DMS 273 (cell line): ENCODE measurements at regions not wholly inside any gene's neighbourhood (a gene's known extent, or its start where the extent isn't known, plus 50 kb on each side); places are given as distances from the start of the nearest gene placed in this dataset.
"Not testable (repeated sequence)": the region's sequence is repeated elsewhere in the genome, so short reads cannot be mapped to it uniquely, and the experiment has no call there.

Source experiments
- DNase-seq: peaks from one replicate; lab custom pipeline; 2025; ENCODE audit not compliant: unreplicated experiment; lab: John Stamatoyannopoulos, UW

DNA sequence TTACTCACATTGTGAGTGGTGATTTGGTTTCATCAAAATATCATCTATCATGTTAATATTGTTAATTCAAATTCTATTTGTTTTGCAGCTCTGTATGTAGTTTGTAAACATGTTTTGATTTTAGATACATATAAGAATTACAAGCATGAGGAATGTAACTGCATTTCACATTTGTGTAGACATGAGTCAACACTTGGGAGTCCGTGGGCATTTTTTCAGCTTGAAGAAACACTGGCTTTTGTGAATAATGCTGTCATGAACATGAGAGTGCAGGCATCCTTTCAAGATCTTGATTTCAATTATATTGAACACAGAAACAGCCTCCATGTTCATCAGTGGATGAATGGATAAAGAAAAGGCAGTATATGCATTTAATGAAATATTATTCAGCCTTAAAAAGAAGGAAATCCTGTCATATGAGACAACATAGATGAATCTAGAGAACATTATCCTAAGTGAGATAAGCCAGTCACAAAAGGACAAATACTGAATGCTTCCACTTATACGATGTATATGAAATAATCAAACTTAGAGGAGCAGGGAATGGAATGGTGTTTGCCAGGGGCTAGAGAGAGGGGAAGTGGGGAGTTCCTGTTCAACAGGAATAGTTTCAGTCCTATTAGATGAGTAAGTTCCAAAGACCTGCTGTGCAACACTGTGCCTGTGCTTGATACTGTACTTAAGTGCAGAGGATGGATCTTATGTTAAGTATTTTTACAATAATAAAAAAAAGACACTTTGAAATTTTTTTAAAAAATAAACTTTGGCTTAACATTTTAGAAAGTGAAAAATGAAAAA is 194.9 kb downstream of the LRATD1 start:
- DNase-seq = no peak

- DNase-seq = no peak
Observed at GRCh38 chr2:14828223-14828622, 195.7 kb downstream of the LRATD1 start.

DNA sequence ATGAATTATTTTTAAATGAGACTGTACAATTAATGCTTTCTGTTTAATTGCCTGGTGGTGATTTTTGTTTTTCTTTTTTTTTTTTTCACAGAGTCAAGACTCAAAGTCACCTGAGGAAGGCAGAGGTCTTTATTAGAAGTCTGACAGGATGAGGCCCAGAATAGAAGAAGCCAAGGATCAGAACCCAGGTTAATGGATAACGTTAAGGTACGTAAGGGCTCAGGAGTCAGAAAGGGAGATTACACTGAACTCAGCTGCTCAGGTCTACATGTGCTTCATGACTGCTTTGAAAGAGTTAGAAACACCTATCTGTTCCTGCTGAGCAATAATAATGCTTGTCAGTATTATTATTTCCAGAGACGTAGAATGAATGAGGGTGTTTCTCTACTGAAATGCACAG is 196.5 kb downstream of the LRATD1 start:
- DNase-seq = no peak

GRCh38 chr2:14831458-14831857 is 198.9 kb downstream of the LRATD1 start:
- DNase-seq = no peak

GRCh38 chr2:14843507-14844204 is 211.1 kb downstream of the LRATD1 start:
- DNase-seq = no peak

- DNase-seq = no peak
Observed at GRCh38 chr2:14855751-14856150, 223.2 kb downstream of the LRATD1 start.

DNA sequence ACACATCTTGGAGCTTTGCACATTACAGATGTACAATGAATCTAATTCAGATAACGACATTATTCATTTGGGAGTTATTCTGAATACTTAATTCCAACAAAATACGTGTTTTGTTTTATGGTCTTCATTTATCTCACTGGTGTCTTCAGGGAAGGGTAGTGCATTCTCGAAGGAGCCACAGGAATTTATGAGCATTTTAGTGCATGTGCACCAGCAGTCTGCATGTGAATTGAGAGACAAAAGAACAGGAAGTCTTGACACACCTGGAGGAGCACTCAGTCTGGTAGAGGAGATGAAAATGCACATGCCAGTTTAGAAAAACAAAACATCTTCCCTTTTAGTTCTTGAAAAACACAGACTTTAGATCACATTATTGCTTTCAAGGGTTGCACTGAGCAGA is 228.7 kb downstream of the LRATD1 start:
- DNase-seq = no peak

GRCh38 chr2:14866736-14867352 is 234.3 kb downstream of the LRATD1 start:
- DNase-seq = no peak

GRCh38 chr2:14867853-14868252 is 235.3 kb downstream of the LRATD1 start:
- no peak for DNase-seq

- DNase-seq = no peak
Observed at GRCh38 chr2:14872779-14873325, 240.3 kb downstream of the LRATD1 start.

GRCh38 chr2:14881651-14882327 is 249.3 kb downstream of the LRATD1 start:
- DNase-seq = no peak

DNA sequence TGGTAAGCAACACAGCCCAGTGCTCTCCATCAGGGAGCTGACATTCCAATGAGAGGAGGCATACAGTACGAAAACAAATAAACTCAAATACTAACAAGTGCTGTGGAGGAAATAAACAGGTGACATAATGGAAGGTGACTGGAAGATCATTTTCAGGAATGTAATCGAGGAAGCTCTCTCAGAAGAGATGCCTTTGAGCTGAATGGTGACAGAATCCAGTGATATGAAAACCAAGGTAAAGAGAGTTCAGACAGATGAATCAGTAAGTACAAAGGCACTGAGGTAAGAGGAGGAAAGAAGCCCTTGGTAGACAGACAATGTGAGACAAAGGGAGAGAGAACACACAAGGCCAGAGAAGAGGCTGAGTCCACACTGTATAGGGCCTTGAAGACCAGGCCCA is 252.1 kb downstream of the LRATD1 start:
- DNase-seq = no peak

- DNase-seq = no peak
Observed at GRCh38 chr2:14891546-14891945, 259.0 kb downstream of the LRATD1 start.

GRCh38 chr2:14896330-14897030 is 264.0 kb downstream of the LRATD1 start:
- no peak for DNase-seq

DNA sequence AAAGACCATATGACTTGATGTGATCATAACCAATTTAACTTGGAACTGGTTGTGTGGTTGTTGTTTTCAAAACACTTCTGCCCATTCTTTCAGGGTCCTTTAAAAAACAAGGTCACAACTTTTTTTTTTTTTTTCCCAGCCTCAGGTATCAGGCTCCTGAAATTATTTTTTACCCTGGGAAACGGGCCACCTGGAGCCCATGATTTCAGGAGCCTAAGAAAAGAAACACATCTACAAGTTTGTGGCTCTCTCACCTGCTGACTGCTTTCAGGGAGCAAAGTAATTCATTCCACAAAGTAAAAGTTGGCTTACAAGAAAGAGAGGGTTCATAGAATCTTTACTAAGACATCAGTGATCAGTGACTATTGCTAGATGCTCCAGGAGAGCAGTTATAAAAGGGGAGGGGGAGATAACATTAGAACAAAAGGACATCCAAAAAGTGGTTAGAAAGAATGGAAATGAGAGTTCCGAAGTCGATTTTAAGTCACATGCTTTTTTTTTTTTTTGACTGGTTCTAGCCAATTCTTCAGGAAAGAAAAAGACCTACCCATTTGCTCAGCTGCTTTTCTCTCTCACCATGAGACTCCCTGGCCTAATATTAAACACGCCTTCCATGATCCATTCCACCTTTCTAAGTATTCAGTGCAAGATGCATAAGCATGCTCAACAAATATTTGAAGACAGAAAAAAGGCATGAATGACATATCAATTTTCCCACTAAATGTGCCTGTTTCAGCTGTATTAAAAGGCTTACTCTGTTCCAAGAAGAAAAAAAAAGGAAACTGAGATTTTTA is 267.3 kb downstream of the LRATD1 start:
- no peak for DNase-seq

DNA sequence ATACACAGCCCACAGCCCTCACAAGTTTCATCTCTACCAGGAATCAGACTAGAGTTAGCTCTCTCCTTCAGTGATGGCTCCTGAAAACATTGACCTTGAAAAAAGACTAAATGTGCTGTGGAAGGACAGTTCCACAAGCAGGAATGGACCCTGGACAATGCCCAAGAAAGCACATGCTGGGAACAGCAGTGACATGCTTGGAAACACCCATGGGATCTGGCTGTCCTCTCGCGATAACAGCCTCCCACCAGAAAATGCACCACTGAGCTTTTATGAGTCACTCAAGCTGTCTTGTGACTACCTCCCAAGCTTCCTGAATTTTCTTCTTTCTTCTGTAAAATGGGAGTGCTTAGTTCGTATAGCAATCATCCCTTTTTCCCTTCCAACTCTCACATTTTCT is 269.2 kb downstream of the LRATD1 start:
- no peak for DNase-seq

GRCh38 chr2:14902953-14903352 is 270.4 kb downstream of the LRATD1 start:
- DNase-seq = no peak

DNA sequence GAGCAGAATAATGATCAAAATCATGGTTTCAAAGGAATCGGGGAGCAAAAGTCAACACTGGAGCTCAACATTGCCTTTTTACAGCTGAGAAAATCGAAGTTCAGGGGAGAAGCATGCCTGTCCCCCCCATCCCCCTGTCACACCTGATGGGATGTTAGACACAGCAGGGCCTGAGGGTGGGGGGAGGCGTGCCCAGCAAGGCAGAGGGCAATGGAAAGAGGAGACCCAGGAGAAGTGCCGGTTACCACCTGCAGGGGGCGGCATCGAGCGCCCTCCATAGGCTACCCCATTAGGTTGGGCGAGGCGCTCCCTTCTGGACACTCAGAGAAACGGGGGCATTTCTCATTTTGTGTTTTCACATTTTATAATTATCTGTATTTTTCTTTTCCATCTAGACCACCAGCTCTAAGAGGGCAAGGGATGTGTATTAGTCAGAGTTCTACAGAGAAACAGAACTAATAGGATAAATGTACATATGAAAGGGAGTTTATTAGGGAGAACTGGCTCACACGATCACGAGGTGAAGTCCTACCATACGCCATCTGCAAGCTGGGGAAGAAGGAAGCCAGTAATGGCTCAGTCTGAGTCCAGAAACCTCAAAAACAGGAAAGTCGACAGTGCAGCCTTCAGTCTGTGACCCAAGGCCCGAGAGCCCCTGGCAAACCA is 271.3 kb downstream of the LRATD1 start:
- peak; percentile 89 for DNase-seq

DNA sequence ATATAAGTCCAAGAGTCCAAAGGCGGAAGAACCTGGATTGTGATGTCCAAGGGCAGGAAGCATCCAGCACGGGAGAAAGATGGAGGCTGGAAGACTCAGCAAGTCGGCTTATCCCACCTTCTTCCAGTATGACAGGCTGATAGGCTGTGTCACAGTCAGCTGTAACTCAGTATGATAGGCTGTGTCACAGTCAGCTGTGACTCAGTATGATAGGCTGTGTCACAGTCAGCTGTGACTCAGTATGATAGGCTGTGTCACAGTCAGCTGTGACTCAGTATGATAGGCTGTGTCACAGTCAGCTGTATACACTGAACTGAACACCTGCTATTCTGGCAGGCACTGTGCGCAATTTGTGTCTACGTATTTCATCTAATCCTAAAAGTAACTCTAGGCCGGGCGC is 271.9 kb downstream of the LRATD1 start:
- DNase-seq = not testable (repeated sequence)
